ELF-1 (cell line): ENCODE measurements at regions not wholly inside any gene's neighbourhood (a gene's known extent, or its start where the extent isn't known, plus 50 kb on each side); places are given as distances from the start of the nearest gene placed in this dataset.

Source experiments
- DNase-seq: peaks from one replicate; pipeline ENCODE4 v3.0.0-alpha.2; 2016; ENCODE audit warnings: low read depth, low spot score

DNA sequence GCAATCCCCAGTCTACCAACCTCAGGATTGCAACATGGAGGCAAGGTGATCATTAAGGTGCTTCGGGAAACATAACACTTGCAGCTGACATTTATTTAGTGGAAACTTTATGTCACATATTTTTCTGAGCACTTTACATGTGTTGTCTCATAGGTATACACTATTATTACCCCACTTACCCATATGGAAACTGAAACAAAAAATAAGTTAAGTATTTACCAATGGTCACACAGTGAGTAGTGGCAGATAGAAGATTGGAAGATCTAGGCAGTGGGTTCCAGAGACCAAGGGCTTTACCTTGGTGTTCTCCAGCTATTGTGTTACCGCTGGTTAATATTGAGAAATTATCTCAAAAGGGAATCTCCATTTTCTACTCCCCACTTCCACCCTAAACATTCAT lies 1279.1 kb upstream of the SORCS1 start:
- DNase-seq = no peak

DNA sequence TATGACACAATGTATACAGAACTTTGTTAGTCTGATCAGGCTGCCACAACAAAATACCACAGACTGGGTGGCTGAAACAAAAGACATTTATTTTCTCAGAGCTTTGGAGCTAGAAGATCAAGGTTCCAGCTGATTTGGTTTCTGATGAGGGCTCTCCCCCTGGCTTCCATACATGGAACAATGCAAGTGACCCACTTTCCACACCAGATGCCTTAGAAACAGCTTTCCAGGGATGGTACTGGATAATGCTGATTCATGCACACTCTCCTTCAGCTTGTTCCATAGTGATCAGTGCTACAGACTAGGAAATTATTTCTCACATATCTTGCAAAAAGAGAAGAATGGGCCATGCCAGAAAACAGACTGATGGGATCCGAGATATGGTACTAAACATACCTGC lies 1274.9 kb upstream of the SORCS1 start:
- DNase-seq = no peak

GRCh38 chr10:108436096-108436495 lies 1271.6 kb upstream of the SORCS1 start:
- no peak for DNase-seq

DNA sequence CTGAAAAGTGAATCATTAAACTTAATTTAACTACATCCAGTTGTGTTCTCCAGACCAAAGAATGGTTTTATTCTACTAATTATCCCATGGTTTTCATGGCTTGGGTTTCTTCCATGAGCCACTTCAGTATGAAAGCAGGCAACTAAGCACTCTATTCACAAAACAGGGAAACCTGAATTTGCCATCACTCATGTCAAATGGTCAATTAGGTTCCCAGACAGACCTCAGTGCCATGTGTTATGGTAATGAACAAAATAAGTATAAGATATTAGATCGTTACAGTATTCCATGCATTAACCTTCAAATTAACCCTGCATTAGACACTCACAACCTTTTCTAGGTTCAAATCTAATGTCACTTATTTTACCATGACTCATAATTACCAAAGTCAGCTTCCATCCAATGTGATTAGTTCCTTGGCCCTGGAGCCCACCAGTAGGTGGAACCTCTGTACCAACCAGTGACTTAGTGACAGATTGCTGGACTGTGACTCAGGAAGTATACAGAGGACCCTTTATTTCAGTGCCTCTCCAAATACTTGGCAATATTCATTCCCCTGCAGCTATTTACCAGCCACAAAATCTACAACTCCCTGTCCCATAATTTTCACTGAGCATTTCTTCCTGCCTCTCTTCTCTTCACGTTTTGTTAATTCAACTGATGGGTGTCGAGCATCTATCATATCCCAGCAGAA lies 1270.2 kb upstream of the SORCS1 start:
- no peak for DNase-seq

- DNase-seq = no peak
Observed at GRCh38 chr10:108427146-108427545, 1262.6 kb upstream of the SORCS1 start.

DNA sequence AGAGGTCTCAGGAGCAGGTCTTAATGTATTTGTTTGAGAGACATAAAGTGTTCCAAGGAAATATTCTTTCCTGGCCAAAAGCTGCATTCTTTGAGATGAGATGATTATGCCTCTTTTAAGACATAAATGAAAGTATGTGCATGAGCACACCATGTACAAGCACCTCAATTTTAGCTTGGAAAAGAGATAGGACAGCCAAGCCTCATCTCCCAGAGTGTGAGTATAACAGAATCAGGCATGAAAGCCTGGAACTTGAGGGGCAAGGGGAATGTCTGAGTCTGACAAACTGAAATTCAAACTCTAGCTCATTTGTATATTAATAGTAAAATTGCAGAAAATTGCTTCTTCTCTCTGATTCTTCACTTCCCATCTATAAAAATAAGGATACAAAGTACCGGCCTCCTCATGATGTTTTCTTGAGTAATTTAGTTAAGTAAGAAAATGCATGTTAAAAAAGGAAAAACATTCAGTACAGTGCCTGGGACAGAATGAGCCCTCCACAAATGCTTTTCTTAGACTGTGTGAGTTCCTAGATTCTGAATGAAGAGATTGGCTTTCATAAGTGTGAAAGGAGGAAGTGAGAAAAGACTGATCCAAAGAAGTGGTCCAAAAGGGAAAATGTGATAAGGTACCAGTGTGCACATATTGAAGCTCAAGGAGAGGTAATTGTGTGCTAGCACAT lies 1260.9 kb upstream of the SORCS1 start:
- DNase-seq = no peak

DNA sequence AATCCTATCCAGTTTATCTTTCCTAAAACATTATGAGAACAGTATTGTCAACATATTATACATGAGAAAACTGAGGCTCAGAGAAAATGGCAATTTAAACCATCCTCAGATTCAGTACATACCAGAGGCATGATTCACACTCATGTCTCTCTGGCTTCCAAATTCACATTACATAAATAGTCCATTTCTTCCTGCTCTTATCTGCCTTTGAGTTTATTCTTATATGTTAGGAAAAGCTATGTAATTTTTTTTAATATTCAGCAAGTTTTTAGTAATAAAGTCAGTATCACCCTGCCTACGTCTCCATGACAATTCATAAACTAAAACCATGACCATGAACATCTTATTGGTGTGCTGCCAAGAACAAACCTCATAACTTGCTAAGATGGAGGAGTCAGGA lies 1260.2 kb upstream of the SORCS1 start:
- DNase-seq = no peak

- no peak for DNase-seq
Observed at GRCh38 chr10:108422286-108422685, 1257.8 kb upstream of the SORCS1 start.

DNA sequence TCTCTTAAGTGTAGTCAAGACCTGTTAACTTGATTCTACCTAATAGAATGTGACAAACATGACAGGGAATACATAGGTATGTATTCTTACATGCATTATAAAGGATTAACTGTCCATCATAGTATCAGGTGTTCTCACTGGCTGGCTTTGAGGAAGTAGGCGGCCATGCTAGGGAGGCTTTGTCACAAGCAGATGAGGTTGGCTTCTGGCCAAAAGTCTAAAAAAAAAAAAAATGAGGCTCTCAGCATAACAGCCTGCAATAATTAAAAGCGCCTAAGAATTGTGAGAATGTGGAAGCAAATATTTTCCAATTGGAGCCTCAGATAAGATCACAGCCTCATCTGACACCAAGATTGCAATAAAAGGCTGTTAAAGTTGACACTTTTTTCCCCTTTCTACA lies 1256.8 kb upstream of the SORCS1 start:
- DNase-seq = no peak

DNA sequence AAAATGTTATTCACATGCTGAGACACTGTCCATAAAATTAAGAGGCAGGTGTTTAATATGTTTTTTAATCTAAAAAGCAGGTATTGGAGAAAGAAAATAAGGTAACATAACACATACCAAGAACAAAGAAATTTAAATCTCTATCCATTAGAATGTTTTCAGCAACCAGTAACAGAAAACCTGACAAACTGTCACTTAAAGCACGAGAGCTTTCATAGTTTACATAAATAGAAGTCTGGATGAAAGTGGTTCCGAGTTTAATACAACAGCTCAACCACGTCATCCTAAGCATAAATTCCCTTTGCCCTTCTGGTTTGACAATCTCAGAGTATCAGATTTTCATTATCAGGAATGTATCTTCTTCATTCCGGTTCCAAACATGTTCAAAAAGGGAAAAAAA lies 1249.4 kb upstream of the SORCS1 start:
- no peak for DNase-seq

- no peak for DNase-seq
Observed at GRCh38 chr10:108412323-108412722, 1247.8 kb upstream of the SORCS1 start.

GRCh38 chr10:108411894-108412293 lies 1247.4 kb upstream of the SORCS1 start:
- DNase-seq = no peak

GRCh38 chr10:108411206-108411605 lies 1246.7 kb upstream of the SORCS1 start:
- DNase-seq = no peak

GRCh38 chr10:108410236-108410635 lies 1245.7 kb upstream of the SORCS1 start:
- DNase-seq = no peak

DNA sequence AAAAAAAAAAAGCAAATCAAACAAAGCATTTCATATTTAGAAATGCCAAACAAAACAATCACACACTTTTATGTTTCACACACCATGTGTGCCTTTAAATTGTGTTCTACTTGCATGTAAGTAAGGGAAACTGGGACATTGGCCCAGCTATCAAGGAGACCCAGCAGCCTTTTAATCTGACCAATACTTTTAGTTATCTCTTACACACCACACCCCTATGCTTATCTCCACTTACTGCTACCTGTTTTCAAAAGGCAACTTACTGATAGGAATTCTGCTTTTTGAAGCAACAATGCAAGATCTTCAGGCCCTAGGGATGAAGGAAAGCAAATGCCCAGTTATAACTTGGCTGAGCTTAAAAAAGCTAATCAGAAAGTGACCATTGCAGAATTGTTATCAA lies 1244.8 kb upstream of the SORCS1 start:
- DNase-seq = no peak

DNA sequence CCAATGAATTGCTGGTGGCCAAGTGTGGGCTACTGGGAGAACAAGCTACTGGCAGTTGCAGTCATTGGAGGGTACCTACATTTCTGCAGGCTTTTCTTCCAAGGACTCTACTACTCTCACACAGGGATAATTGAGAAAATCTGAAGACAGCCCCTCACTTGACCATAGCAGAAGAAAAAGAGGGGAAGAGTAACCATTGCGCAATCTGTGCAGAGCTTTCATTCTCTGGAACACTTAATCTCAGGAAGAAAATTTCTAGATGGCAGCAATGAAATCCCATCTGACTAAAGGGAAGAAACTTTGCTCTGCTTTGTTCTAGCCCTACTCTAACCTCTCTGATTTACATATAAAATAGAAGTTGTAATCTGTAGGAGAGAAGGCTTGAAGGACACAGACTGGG lies 1239.6 kb upstream of the SORCS1 start:
- no peak for DNase-seq

DNA sequence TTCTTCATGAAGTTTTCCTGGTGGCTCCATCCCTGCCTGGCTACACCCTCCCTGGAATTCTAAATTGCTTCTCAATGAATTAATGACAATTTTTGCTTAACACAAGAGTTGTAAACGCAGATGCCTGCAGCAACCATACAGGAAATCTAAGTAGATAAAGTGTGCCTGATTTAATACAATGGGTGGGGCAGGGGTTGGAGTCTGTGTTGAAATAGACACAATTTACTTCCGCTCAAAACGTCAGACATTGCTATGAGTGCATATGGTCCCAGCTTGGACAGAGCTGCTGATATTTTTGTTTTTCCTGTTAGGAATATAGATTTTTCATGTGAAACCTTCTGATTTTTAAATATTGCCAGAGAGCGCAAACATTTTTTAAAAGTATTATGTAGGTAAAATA lies 1235.0 kb upstream of the SORCS1 start:
- no peak for DNase-seq

- DNase-seq = no peak
Observed at GRCh38 chr10:108393089-108393488, 1228.6 kb upstream of the SORCS1 start.

DNA sequence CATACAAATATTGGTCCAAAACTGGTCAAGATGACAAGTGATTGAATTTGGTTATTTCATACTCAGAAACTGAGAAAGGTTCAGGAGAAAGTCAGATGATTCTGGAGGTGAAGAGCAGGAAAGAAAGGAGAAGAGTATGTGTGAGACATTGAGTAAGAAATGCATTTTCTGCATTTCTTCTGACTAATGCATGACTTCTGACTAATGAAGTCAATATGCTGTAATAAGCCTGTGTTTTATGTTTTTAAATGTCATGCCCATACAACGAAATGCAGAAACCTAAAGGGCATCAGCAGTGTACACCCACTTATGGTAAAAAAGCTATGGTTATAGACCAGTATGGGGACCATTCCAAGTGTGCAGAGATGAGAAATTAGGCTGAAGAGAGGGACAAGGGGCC lies 1227.8 kb upstream of the SORCS1 start:
- no peak for DNase-seq

- no peak for DNase-seq
Observed at GRCh38 chr10:108388706-108389105, 1224.2 kb upstream of the SORCS1 start.

DNA sequence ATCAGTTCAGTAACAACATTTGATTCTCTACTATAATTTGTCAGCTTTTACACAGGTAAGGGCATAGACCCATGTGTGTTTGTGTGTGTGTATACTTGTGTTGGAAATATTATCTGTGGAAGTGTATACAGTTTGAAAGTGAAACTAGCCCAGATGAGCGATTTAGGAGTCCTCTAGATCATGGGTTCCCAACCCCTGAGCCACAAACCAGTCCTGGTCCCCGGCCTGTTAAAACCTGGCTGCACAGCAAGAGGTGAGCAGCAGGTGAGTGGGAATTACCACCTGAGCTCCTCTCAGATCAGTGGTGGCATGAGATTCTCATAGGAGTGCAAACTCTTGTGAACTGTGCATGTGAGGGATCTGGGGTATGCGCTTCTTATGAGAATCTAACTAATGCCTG lies 1221.5 kb upstream of the SORCS1 start:
- no peak for DNase-seq

DNA sequence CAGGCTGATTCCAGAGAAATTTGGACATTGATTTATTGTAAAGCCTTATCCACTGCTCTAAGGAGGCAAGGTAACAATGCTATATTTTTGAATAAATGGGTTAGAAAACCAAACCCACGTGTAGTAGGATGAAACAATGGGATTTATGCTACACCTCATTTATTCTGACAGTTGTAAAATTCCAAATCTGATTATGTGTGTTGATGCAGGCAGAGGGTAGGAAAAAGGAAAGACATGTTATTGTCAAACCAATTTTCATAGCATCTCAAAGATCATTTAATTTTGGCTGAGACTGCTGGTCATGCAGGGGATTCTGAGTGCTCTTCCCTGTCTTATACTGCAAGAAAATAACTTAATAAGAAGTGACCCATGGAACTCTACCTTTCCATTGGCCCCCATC lies 1219.9 kb upstream of the SORCS1 start:
- DNase-seq = no peak

- no peak for DNase-seq
Observed at GRCh38 chr10:108378779-108379178, 1214.3 kb upstream of the SORCS1 start.

- no peak for DNase-seq
Observed at GRCh38 chr10:108375691-108376090, 1211.2 kb upstream of the SORCS1 start.
